Skeletal muscle tissue (tissue), 3 donors: ENCODE measurements at regions not wholly inside any gene's neighbourhood (a gene's known extent, or its start where the extent isn't known, plus 50 kb on each side); places are given as distances from the start of the nearest gene placed in this dataset.

Source experiments
- H3K27ac ChIP-seq: one replicate; pipeline ENCODE4 v1.7.0; 2013; ENCODE audit warnings: mild to moderate bottlenecking, low read depth, low read length, inconsistent platforms
- H3K27me3 ChIP-seq, 3 donors: one replicate each; pipeline ENCODE4 v1.7.0; 2013; ENCODE audit warnings: low read length in 3 of 3; ENCODE audit not compliant: control insufficient read depth in 3 of 3, insufficient read depth in 3 of 3
- H3K36me3 ChIP-seq, 3 donors: one replicate each; pipeline ENCODE4 v1.7.0; 2013; ENCODE audit warnings: low read length in 3 of 3; ENCODE audit not compliant: control insufficient read depth in 3 of 3, insufficient read depth in 3 of 3
- H3K4me1 ChIP-seq, 3 donors: one replicate each; pipeline ENCODE4 v1.7.0; 2013; ENCODE audit warnings: low read length in 3 of 3, mild to moderate bottlenecking in 3 of 3; ENCODE audit not compliant: control insufficient read depth in 3 of 3, insufficient read depth in 3 of 3
- H3K4me3 ChIP-seq, 3 donors: one replicate each; pipeline ENCODE4 v1.7.0; 2013; ENCODE audit warnings: low read length in 3 of 3
- H3K9ac ChIP-seq, 3 donors: one replicate each; pipeline ENCODE4 v1.7.0; 2013; ENCODE audit warnings: low read length in 3 of 3, mild to moderate bottlenecking in 3 of 3, moderate library complexity in 2 of 3, low read depth in 1 of 3
- H3K9me3 ChIP-seq, 3 donors: one replicate each; pipeline ENCODE4 v1.7.0; 2013; ENCODE audit warnings: low read length in 3 of 3; ENCODE audit not compliant: control insufficient read depth in 3 of 3
- donor health status: Osteomylitis.

DNA sequence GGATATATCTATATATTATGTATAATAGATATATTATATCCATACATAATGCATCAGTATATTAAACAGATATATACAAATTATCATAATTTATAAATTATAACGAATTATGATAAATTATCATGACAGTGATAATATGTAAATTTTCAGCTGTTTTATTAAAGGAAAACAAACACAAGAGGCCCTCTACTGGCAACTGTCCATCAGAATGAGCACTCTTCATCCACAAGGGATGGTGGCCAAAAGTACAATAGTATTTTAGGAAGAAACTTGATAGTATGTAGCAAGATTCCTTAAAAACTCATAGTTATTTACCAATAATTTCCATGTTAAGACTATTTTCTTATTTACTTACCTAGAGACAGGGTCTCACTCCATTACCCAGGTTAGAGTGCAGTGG is 113.3 kb upstream of the LPAR1 start:
- H3K27ac ChIP-seq, result no peak overlapping the region
- peaks cover 0 to 4% (median 2%) of the 10 kb centered on the region in 3 donors for H3K4me1 ChIP-seq
- no peaks in the 10 kb centered on the region for H3K9me3 ChIP-seq
- no peaks in the 10 kb centered on the region for H3K36me3 ChIP-seq
- H3K4me3 ChIP-seq, result no peak overlapping the region
- H3K27me3 ChIP-seq, result no peaks in the 10 kb centered on the region
- H3K9ac ChIP-seq, result no peak overlapping the region

DNA sequence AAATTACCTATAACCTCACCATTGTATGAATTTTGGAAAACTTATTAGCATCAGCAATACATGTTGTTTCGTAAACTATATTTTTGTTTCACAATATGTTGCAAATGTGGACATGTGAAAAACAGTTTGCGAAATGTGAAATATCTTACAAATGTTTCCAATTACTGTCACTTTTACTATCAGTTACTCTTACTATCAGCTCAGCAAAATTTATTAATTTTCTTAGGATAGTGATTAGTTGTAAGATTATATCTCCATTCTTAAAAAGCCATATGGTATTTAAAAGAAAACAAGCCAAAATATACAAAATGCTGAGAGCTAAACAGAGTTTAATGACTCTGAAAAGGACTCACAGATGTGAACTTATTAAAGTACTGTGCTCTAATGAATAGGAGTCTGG is 111.9 kb upstream of the LPAR1 start:
- no peak overlapping the region for H3K9ac ChIP-seq
- H3K9me3 ChIP-seq, result no peaks in the 10 kb centered on the region
- no peaks in the 10 kb centered on the region for H3K27me3 ChIP-seq
- H3K4me3 ChIP-seq, result no peak overlapping the region
- H3K36me3 ChIP-seq, result no peaks in the 10 kb centered on the region
- peaks cover 0 to 4% (median 2%) of the 10 kb centered on the region in 3 donors for H3K4me1 ChIP-seq
- no peak overlapping the region for H3K27ac ChIP-seq

DNA sequence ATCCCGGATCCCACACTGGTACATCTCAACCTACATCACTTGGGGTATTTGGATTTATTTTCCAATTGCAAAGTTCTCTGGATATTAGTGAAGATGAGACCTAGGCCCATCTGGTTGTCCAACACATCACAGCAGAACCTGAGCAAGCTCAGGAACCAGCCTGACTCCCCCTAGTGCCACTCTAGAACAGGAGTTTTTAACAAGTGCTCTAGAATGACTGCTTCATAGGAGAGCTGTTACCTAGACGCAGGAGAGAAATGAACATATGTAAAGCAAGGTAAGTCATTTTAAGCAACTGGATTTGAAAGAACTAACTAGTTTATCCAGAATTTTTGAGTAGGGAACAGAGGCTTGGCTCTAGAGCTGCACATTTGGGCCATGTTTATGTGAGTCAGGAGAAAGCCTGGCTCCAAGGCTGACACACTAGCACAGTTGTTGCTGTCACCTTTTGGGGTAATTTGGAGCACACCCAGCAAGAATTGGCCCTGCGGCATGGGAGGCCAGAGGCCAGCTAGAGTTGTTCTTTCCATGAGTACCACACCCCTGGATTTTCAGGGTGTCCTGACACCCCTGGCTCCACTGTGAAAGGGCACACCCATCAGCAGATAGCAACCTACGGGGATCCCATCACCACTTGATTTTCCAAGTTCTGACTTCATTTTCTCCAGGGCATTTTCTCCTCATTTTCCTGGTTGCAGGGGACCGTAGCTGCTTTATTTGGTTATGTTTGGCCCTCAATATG is 110.9 kb upstream of the LPAR1 start:
- H3K27me3 ChIP-seq, result no peaks in the 10 kb centered on the region
- no peak overlapping the region for H3K4me3 ChIP-seq
- H3K9ac ChIP-seq, result no peak overlapping the region
- H3K9me3 ChIP-seq, result no peaks in the 10 kb centered on the region
- no peaks in the 10 kb centered on the region for H3K36me3 ChIP-seq
- H3K27ac ChIP-seq, result no peak overlapping the region
- H3K4me1 ChIP-seq, result peaks cover 0 to 4% (median 2%) of the 10 kb centered on the region in 3 donors

DNA sequence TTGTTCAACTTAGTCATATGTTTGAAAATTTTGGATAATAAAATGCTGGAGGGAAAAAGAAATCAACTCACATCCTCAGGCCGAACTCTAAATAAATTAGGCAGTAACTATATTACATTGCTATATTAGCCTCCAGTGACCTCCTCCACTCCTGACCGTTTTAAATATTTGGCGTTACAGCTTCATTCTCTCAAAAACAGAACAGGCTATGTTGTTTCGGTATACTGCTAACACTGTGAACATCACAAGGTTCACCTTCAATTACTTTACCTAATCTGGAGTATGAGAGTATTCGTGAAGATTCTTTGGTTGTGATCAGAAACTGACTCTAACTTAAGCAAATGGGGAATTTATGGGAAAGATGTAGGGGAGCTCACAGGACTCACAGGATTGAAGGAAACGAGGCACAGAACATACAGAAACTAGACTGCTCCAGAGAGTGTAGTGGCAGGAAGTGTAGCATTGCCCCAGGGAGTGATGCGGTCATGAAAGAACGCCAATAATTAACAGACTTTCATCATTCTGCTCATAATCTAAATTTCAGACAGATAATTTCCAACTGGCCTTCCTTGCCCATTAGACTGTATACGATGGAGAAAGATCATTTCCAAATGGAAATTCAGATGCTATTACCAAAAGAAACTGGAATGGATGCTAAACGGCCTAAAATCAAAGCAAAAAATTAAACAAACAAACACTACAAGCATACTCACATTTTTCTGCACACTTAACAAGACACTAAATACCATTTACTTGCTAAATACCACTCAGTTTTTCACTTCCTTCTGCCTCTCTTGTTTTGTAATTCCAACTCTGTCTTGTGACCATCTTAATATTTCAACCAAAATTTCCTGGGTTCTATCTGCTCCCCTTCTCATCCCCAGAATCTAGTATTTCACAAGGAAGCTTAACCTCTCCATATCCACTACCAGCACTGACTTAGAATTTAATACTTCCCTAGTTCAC is 110.1 kb upstream of the LPAR1 start:
- peaks cover 0 to 4% (median 2%) of the 10 kb centered on the region in 3 donors for H3K4me1 ChIP-seq
- H3K4me3 ChIP-seq, result no peak overlapping the region
- H3K9ac ChIP-seq, result no peak overlapping the region
- no peaks in the 10 kb centered on the region for H3K36me3 ChIP-seq
- H3K27ac ChIP-seq, result no peak overlapping the region
- no peaks in the 10 kb centered on the region for H3K27me3 ChIP-seq
- H3K9me3 ChIP-seq, result no peaks in the 10 kb centered on the region

DNA sequence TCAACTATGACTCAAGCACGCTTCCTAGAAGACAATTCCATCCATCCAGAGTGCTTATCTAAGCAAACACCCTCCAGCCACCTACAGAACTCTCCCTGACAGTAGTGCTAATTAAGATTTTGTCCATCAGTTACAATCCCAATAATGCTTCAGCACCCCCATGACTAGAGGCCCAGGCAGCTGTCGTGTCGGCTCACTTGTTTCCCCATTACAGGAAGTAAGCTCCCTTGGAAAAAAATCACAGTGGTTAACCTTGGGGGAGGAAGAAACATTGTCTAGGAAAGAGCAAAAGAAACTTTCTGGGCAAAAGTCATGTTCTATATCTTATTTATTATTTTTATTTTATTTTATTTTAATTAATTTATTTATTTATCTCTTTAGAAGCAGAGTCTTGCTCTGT is 108.8 kb upstream of the LPAR1 start:
- Histone ChIP-seq H3K9ac (no peak overlapping the region), H3K9me3 (no peaks in the 10 kb centered on the region), H3K27me3 (no peaks in the 10 kb centered on the region), H3K27ac (no peak overlapping the region), H3K4me1 (peaks cover 0 to 4% (median 2%) of the 10 kb centered on the region in 3 donors), H3K4me3 (no peak overlapping the region), H3K36me3 (no peaks in the 10 kb centered on the region)

DNA sequence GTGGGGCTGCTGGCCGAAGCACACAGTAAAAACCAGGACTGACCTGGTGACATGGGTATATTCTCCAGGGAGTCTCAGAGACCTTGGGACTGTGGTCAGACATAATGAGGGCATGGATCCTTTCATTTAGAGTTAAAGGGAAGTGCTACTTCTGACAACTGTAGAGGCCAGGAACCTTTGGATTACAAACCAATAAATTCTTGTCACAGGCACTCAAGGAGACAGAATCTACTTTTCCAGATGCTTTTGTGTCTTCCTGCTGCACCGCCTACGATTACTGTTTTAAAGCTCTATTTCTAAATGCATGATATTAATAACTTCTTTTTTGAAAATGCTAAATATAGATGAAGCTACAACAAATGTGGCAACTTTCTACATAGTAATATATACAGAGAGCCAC is 106.5 kb upstream of the LPAR1 start:
- H3K9me3 ChIP-seq, result no peaks in the 10 kb centered on the region
- H3K36me3 ChIP-seq, result no peaks in the 10 kb centered on the region
- no peaks in the 10 kb centered on the region for H3K27me3 ChIP-seq
- no peak overlapping the region for H3K4me3 ChIP-seq
- H3K27ac ChIP-seq, result no peak overlapping the region
- H3K9ac ChIP-seq, result no peak overlapping the region
- peaks cover 0 to 4% (median 2%) of the 10 kb centered on the region in 3 donors for H3K4me1 ChIP-seq

DNA sequence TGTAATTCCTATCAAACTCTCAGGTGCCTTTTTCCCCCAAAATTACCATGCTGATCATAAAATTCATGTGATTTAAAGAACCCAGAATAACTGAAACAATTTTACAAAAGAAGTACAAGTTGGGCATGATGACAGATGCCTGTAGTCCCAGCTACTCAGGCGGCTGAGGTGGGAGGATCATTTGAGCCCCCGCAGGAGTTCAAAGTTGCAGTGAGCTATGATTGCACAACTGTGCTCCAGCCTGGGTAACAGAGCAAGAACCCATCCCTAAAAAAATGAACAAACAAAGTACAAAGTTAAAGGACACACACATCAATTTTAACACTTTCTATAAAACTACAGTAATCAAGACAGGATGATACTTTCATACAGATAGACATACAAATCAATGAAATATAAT is 97.9 kb upstream of the LPAR1 start:
- Histone ChIP-seq H3K4me3 (no peak overlapping the region), H3K27me3 (no peaks in the 10 kb centered on the region), H3K9ac (no peak overlapping the region), H3K4me1 (no peaks in the 10 kb centered on the region), H3K27ac (no peak overlapping the region), H3K9me3 (no peaks in the 10 kb centered on the region), H3K36me3 (no peaks in the 10 kb centered on the region)

DNA sequence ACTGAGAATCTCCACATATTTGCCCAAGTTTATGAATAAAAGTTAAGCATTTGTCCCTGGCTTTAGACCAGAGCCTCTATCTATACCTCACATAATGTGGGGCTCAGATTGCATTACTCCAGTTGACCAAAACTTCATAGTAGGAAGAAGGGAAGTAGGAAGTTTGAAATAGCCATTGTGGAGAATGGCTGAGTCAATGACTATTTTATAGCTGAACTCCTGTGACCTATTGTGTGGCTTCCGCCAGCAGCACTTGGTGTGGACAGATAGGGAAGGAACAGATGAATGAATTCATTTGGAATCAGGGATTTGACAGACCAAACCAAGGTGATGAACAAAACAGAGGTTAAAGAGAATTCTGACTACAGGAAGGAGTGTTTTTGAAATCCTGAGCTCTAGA is 92.9 kb upstream of the LPAR1 start:
- Histone ChIP-seq H3K4me1 (no peaks in the 10 kb centered on the region), H3K9ac (no peak overlapping the region), H3K27ac (no peak overlapping the region), H3K9me3 (no peaks in the 10 kb centered on the region), H3K4me3 (no peak overlapping the region), H3K36me3 (no peaks in the 10 kb centered on the region), H3K27me3 (no peaks in the 10 kb centered on the region)

DNA sequence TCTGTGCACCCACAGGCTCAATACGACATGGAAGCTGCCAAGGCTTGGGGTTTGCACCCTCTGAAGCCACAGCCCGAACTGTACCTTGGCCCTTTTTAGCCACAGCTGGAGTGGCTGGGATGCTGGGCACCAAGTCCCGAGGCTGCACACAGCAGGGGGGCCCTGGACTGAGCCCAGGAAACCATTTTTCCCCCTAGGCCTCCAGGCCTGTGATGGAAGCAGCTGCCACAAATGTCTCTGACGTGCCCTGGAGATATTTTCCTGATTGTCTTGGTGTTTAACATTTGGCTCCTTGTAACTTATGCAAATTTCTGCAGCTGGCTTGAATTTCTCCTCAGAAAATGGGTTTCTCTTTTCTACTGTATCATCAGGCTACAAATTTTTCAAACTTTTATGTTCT is 82.3 kb upstream of the LPAR1 start:
- no peaks in the 10 kb centered on the region for H3K4me1 ChIP-seq
- no peaks in the 10 kb centered on the region for H3K9me3 ChIP-seq
- no peaks in the 10 kb centered on the region for H3K36me3 ChIP-seq
- no peaks in the 10 kb centered on the region for H3K27me3 ChIP-seq
- no peak overlapping the region for H3K9ac ChIP-seq
- no peak overlapping the region for H3K27ac ChIP-seq
- H3K4me3 ChIP-seq, result no peak overlapping the region
